Trophoblast cell (in vitro differentiated cells and primary cell): ENCODE measurements at regions not wholly inside any gene's neighbourhood (a gene's known extent, or its start where the extent isn't known, plus 50 kb on each side); places are given as distances from the start of the nearest gene placed in this dataset.

Experiments
- DNase-seq, 2 donors: peaks; one replicate each; pipeline ENCODE4 v3.0.0-alpha.2; 2016
- H2AFZ ChIP-seq: 2 replicates; pipeline ENCODE4 v1.6.1; 2013; ENCODE audit warnings: low read length, moderate library complexity, mild to moderate bottlenecking; ENCODE audit not compliant: insufficient read depth, poor library complexity
- H2AK5ac ChIP-seq: 2 replicates; pipeline ENCODE4 v1.6.1; 2013; ENCODE audit warnings: mild to moderate bottlenecking, low read length
- H2BK120ac ChIP-seq: 2 replicates; pipeline ENCODE4 v1.6.1; 2013; ENCODE audit warnings: low read length, mild to moderate bottlenecking, moderate library complexity; ENCODE audit not compliant: insufficient read depth, poor library complexity
- H2BK12ac ChIP-seq: 2 replicates; pipeline ENCODE4 v1.6.1; 2013; ENCODE audit warnings: mild to moderate bottlenecking, low read length, moderate library complexity
- H2BK5ac ChIP-seq: 2 replicates; pipeline ENCODE4 v1.6.1; 2013; ENCODE audit warnings: low read length, low read depth, moderate library complexity, mild to moderate bottlenecking; ENCODE audit not compliant: poor library complexity
- H3K14ac ChIP-seq: 2 replicates; pipeline ENCODE4 v1.6.1; 2013; ENCODE audit warnings: mild to moderate bottlenecking, low read length
- H3K18ac ChIP-seq: 2 replicates; pipeline ENCODE4 v1.6.1; 2013; ENCODE audit warnings: mild to moderate bottlenecking, low read length
- H3K23ac ChIP-seq: 2 replicates; pipeline ENCODE4 v1.6.1; 2013; ENCODE audit warnings: low read length
- H3K27ac ChIP-seq: 2 replicates; pipeline ENCODE4 v1.5.1; 2013; ENCODE audit warnings: low read depth, mild to moderate bottlenecking, inconsistent platforms, low read length, moderate library complexity
- H3K27me3 ChIP-seq: 2 replicates; pipeline ENCODE4 v1.6.1; 2013; ENCODE audit warnings: inconsistent platforms, mild to moderate bottlenecking, low read length, moderate library complexity; ENCODE audit not compliant: insufficient read depth
- H3K36me3 ChIP-seq, 2 experiments: 1 replicate in 1 of 2; 2 replicates in 1 of 2; pipeline ENCODE4 v1.6.1; 2013; ENCODE audit warnings: low read length in 2 of 2, mild to moderate bottlenecking in 2 of 2, moderate library complexity in 1 of 2; ENCODE audit not compliant: insufficient read depth in 2 of 2, control insufficient read depth in 1 of 2
- H3K4ac ChIP-seq: 2 replicates; pipeline ENCODE4 v1.6.1; 2013; ENCODE audit warnings: low read depth, mild to moderate bottlenecking, low read length, moderate library complexity
- H3K4me1 ChIP-seq, 2 experiments: 1 replicate in 1 of 2; 2 replicates in 1 of 2; pipeline ENCODE4 v1.6.1; 2013; ENCODE audit warnings: low read length in 2 of 2, mild to moderate bottlenecking in 2 of 2, moderate library complexity in 1 of 2; ENCODE audit not compliant: insufficient read depth in 2 of 2, control insufficient read depth in 1 of 2
- H3K4me2 ChIP-seq: 2 replicates; pipeline ENCODE4 v1.6.1; 2013; ENCODE audit warnings: inconsistent platforms, mild to moderate bottlenecking, low read length, moderate library complexity
- H3K4me3 ChIP-seq: 2 replicates; pipeline ENCODE4 v1.5.1; 2013; ENCODE audit warnings: mild to moderate bottlenecking, low read depth, low read length, inconsistent platforms
- H3K79me1 ChIP-seq: one replicate; pipeline ENCODE4 v1.6.1; 2013; ENCODE audit warnings: low read length
- H3K79me2 ChIP-seq: 2 replicates; pipeline ENCODE4 v1.6.1; 2013; ENCODE audit warnings: low read length, mild to moderate bottlenecking; ENCODE audit not compliant: control insufficient read depth, insufficient read depth, poor library complexity
- H3K9ac ChIP-seq: 2 replicates; pipeline ENCODE4 v1.6.1; 2013; ENCODE audit warnings: mild to moderate bottlenecking, low read length
- H3K9me3 ChIP-seq: 2 replicates; pipeline ENCODE4 v1.6.1; 2013; ENCODE audit warnings: low read depth, mild to moderate bottlenecking, control low read depth, inconsistent platforms, low read length; ENCODE audit not compliant: insufficient read depth
- H4K12ac ChIP-seq: 2 replicates; pipeline ENCODE4 v1.6.1; 2013; ENCODE audit warnings: low read depth, mild to moderate bottlenecking, low read length, moderate library complexity
- H4K8ac ChIP-seq: 2 replicates; pipeline ENCODE4 v1.6.1; 2013; ENCODE audit warnings: low read depth, mild to moderate bottlenecking, low read length, moderate library complexity
- H4K91ac ChIP-seq: one replicate; pipeline ENCODE4 v1.6.1; 2013; ENCODE audit warnings: low read depth, mild to moderate bottlenecking, low read length, moderate library complexity
- WGBS: extraction: QIAGEN DNeasy Blood & Tissue Kit; methylation state at CpG from one replicate; pipeline ENCODE4 v1.1.7; 2013; ENCODE audit warnings: missing lambda C conversion rate; ENCODE audit not compliant: insufficient read length, insufficient coverage; ENCODE audit errors: extremely low coverage; 5-methylcytosine and 5-hydroxymethylcytosine counted together

DNA sequence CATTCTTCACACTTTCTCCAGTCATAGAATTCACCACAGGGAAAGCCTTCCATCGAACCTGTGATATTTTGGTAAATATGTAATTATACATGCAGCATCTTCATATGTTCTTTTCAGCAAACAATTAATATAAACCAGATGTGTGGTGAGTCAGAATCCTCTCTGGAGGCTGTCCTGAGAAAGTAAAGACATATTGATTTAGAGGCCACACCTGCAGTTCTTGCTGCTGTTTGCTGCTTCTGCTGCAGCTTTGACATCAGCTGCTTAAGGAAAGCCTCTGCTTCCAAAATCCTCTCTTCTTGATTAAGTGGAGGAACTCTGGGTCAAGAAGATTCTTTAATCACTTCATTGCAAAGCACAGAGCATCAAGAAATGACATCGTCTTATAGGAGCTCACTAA is 568.8 kb upstream of the ZEB2 start:
- Histone ChIP-seq H3K18ac (no peak overlapping the region), H3K36me3 (no peaks in the 10 kb centered on the region), H3K27me3 (no peaks in the 10 kb centered on the region), H3K4me1 (no peaks in the 10 kb centered on the region), H4K8ac (no peak overlapping the region), H3K4me2 (no peak overlapping the region), H3K9me3 (no peaks in the 10 kb centered on the region), H4K12ac (no peak overlapping the region), H4K91ac (no peak overlapping the region), H3K79me1 (no peaks in the 10 kb centered on the region), H3K14ac (no peak overlapping the region), H3K27ac (no peak overlapping the region), H3K9ac (no peak overlapping the region), H3K23ac (no peak overlapping the region), H3K4me3 (no peak overlapping the region), H3K79me2 (no peaks in the 10 kb centered on the region), H2BK120ac (no peak overlapping the region), H2BK12ac (no peak overlapping the region), H2AK5ac (no peak overlapping the region), H3K4ac (no peak overlapping the region), H2BK5ac (no peak overlapping the region), H2AFZ (no peak overlapping the region)
- no peak for DNase-seq
- WGBS = no CpG with 5 or more reads among the region's 2 CpGs

DNA sequence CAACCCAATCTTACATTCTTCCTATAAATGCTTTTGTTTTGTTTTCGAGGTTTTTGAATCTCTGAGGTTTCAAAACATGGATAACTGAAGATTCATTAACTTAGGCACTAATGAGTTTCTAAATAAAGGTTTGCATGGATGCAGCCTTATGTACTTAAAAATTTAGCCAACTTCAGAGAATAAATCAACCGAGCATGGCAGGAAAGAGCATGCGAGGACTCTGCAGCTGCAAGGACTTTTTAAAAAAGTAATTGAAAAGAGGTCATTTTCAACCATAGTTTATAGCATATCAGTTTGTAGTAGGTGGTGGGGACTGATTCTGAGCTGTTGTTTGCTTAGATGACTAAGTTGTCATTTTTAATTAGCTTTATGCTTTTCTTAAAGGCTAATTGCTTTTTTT is 567.0 kb upstream of the ZEB2 start:
- H3K27ac ChIP-seq = no peak overlapping the region
- WGBS = no CpG with 5 or more reads among the region's 3 CpGs

DNA sequence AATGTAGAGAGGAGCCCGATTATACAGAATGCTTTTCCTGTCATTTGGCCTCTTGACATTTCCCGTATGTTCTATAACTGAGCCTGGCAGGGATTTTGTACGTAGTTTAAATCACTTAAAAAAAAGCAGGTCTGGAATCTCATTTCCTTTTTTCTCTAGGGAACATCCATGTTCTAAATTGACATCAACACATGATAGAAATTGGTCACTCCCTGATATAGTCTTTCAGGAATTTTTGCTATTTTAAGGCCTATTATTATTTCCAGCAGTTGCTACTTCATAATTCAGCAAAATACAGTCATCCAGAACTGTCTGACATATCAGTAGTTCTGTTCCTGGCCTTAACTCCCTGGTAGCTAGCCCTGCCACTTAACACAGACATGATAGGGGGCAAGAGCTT is 565.7 kb upstream of the ZEB2 start:
- Histone ChIP-seq H3K9me3 (no peaks in the 10 kb centered on the region), H3K18ac (no peak overlapping the region)
- WGBS = no CpG with 5 or more reads among the region's 3 CpGs

More for the DNA sequence above, 567.0 kb upstream of the ZEB2 start:
- Histone ChIP-seq H3K9me3 (no peaks in the 10 kb centered on the region), H2BK12ac (no peak overlapping the region), H2AFZ (no peak overlapping the region), H2BK5ac (no peak overlapping the region), H3K79me2 (no peaks in the 10 kb centered on the region), H2AK5ac (no peak overlapping the region), H3K9ac (no peak overlapping the region), H3K14ac (no peak overlapping the region), H3K27me3 (no peaks in the 10 kb centered on the region), H3K79me1 (no peaks in the 10 kb centered on the region), H3K4me1 (no peaks in the 10 kb centered on the region), H3K4me2 (no peak overlapping the region), H3K36me3 (no peaks in the 10 kb centered on the region), H4K91ac (no peak overlapping the region), H3K18ac (no peak overlapping the region), H2BK120ac (no peak overlapping the region), H3K4ac (no peak overlapping the region), H3K4me3 (no peak overlapping the region), H4K8ac (no peak overlapping the region), H3K23ac (no peak overlapping the region), H4K12ac (no peak overlapping the region)
- no peak for DNase-seq

DNA sequence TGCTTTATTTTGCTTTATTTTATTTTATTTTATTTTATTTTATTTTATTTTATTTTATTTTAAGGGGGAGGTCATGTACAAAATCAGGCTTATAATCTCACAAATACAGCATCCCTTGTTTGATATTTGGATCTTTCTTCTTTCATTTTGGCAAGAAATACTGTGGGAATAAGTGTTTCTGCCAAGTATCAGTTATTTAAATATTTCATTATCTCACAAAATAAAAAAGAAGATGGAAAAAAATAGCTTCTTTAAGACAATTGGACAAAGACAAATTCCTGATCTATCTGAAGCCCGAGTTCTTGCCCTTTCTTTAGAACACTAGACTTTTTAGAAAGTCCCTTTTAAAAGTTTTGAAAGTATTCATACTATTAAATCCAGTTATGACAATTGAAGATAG is 560.5 kb upstream of the ZEB2 start:
- H3K23ac ChIP-seq = no peak overlapping the region
- no peak overlapping the region for H2BK5ac ChIP-seq
- H2AFZ ChIP-seq = no peak overlapping the region
- H3K18ac ChIP-seq = no peak overlapping the region
- no peak overlapping the region for H3K14ac ChIP-seq
- no peak overlapping the region for H3K9ac ChIP-seq
- no peak overlapping the region for H2AK5ac ChIP-seq
- WGBS = no CpG with 5 or more reads among the region's 1 CpG
- H3K9me3 ChIP-seq = no peaks in the 10 kb centered on the region
- H3K79me1 ChIP-seq = no peaks in the 10 kb centered on the region
- H4K91ac ChIP-seq = no peak overlapping the region
- H3K36me3 ChIP-seq = no peaks in the 10 kb centered on the region
- H3K4me3 ChIP-seq = no peak overlapping the region
- no peaks in the 10 kb centered on the region for H3K79me2 ChIP-seq
- H4K8ac ChIP-seq = no peak overlapping the region
- no peaks in the 10 kb centered on the region for H3K4me1 ChIP-seq
- H3K4me2 ChIP-seq = no peak overlapping the region
- no peak for DNase-seq
- no peak overlapping the region for H2BK120ac ChIP-seq
- no peaks in the 10 kb centered on the region for H3K27me3 ChIP-seq
- no peak overlapping the region for H3K4ac ChIP-seq
- no peak overlapping the region for H2BK12ac ChIP-seq
- no peak overlapping the region for H4K12ac ChIP-seq
- H3K27ac ChIP-seq = no peak overlapping the region

More for the DNA sequence above, 565.7 kb upstream of the ZEB2 start:
- no peak overlapping the region for H2AFZ ChIP-seq
- no peak for DNase-seq
- H2BK12ac ChIP-seq = no peak overlapping the region
- no peaks in the 10 kb centered on the region for H3K79me1 ChIP-seq
- no peak overlapping the region for H3K27ac ChIP-seq
- H3K36me3 ChIP-seq = no peaks in the 10 kb centered on the region
- H2AK5ac ChIP-seq = no peak overlapping the region
- no peak overlapping the region for H3K14ac ChIP-seq
- H4K8ac ChIP-seq = no peak overlapping the region
- H2BK120ac ChIP-seq = no peak overlapping the region
- no peaks in the 10 kb centered on the region for H3K79me2 ChIP-seq
- no peaks in the 10 kb centered on the region for H3K4me1 ChIP-seq
- H3K27me3 ChIP-seq = no peaks in the 10 kb centered on the region
- no peak overlapping the region for H4K91ac ChIP-seq
- no peak overlapping the region for H3K23ac ChIP-seq
- no peak overlapping the region for H4K12ac ChIP-seq
- H2BK5ac ChIP-seq = no peak overlapping the region
- no peak overlapping the region for H3K4ac ChIP-seq
- no peak overlapping the region for H3K4me3 ChIP-seq
- H3K4me2 ChIP-seq = no peak overlapping the region
- no peak overlapping the region for H3K9ac ChIP-seq
